Skeletal muscle cell (primary cell): ENCODE measurements at regions not wholly inside any gene's neighbourhood (a gene's known extent, or its start where the extent isn't known, plus 50 kb on each side); places are given as distances from the start of the nearest gene placed in this dataset.

ENCODE experiments used
- DNase-seq: peaks from one replicate; pipeline ENCODE4 v3.0.0-alpha.2; 2010; ENCODE audit warnings: low read depth
- H3K4me3 ChIP-seq: 2 replicates; pipeline ENCODE4 v1.5.1; 2011; ENCODE audit warnings: low read depth, mild to moderate bottlenecking, control low read depth, low read length, moderate library complexity

GRCh38 chr1:185681034-185681633, 53.1 kb upstream of the HMCN1 start:
- H3K4me3 ChIP-seq: no peak overlapping the region
- DNase-seq: no peak

GRCh38 chr1:185680453-185680852, 53.7 kb upstream of the HMCN1 start:
- H3K4me3 ChIP-seq: no peak overlapping the region
- DNase-seq: no peak

GRCh38 chr1:185679220-185679619, 55.0 kb upstream of the HMCN1 start:
- no peak for DNase-seq
- no peak overlapping the region for H3K4me3 ChIP-seq

- no peak overlapping the region for H3K4me3 ChIP-seq
Measured at GRCh38 chr1:185676969-185677368, 57.2 kb upstream of the HMCN1 start.

GRCh38 chr1:185674201-185674600, 60.0 kb upstream of the HMCN1 start:
- no peak for DNase-seq
- no peak overlapping the region for H3K4me3 ChIP-seq

More at GRCh38 chr1:185676969-185677368, 57.2 kb upstream of the HMCN1 start:
- DNase-seq: no peak

GRCh38 chr1:185672719-185673360, 61.4 kb upstream of the HMCN1 start:
- H3K4me3 ChIP-seq: no peak overlapping the region
- DNase-seq: no peak

GRCh38 chr1:185670187-185670627, 64.0 kb upstream of the HMCN1 start:
- H3K4me3 ChIP-seq: no peak overlapping the region
- peak; percentile 16 for DNase-seq

GRCh38 chr1:185668013-185668412, 66.2 kb upstream of the HMCN1 start:
- H3K4me3 ChIP-seq: no peak overlapping the region
- DNase-seq: no peak

- H3K4me3 ChIP-seq: no peak overlapping the region
- DNase-seq: no peak
Measured at GRCh38 chr1:185666582-185666981, 67.6 kb upstream of the HMCN1 start.

GRCh38 chr1:185663771-185664296, 70.4 kb upstream of the HMCN1 start:
- no peak for DNase-seq
- no peak overlapping the region for H3K4me3 ChIP-seq

- H3K4me3 ChIP-seq: no peak overlapping the region
- no peak for DNase-seq
Measured at GRCh38 chr1:185663332-185663731, 70.9 kb upstream of the HMCN1 start.

- DNase-seq: no peak
- H3K4me3 ChIP-seq: no peak overlapping the region
Measured at GRCh38 chr1:185661971-185662370, 72.2 kb upstream of the HMCN1 start.

GRCh38 chr1:185656663-185657062, 77.5 kb upstream of the HMCN1 start:
- no peak for DNase-seq
- no peak overlapping the region for H3K4me3 ChIP-seq

GRCh38 chr1:185654952-185655314, 79.3 kb upstream of the HMCN1 start:
- no peak overlapping the region for H3K4me3 ChIP-seq
- DNase-seq: no peak

GRCh38 chr1:185654199-185654951, 79.8 kb upstream of the HMCN1 start:
- no peak for DNase-seq
- no peak overlapping the region for H3K4me3 ChIP-seq

GRCh38 chr1:185653615-185654014, 80.6 kb upstream of the HMCN1 start:
- DNase-seq: no peak
- H3K4me3 ChIP-seq: no peak overlapping the region

- H3K4me3 ChIP-seq: no peak overlapping the region
- DNase-seq: no peak
Measured at GRCh38 chr1:185652348-185652747, 81.8 kb upstream of the HMCN1 start.

- no peak for DNase-seq
- H3K4me3 ChIP-seq: no peak overlapping the region
Measured at GRCh38 chr1:185650602-185651230, 83.5 kb upstream of the HMCN1 start.

- no peak for DNase-seq
- no peak overlapping the region for H3K4me3 ChIP-seq
Measured at GRCh38 chr1:185648858-185649589, 85.2 kb upstream of the HMCN1 start.
